ENCODE measurements at regions not wholly inside any gene's neighbourhood (a gene's known extent, or its start where the extent isn't known, plus 50 kb on each side); places are given as distances from the start of the nearest gene placed in this dataset.

- no peak for DNase-seq (ENCODE audit: extremely low spot score)
- no peak for TF ChIP-seq CTCF (IDR thresholded peaks at IDR 0.05; ENCODE audit: control extremely low read depth, extremely low read depth, low read depth, missing control alignments)
- POLR2A ChIA-PET: no interaction called here
- CTCF ChIA-PET: interaction anchor here (1.6 kb wide), 1 partner anchor 16 kb away, joined by 4 read pairs; no protein-coding TSS in a partner anchor
Measured at GRCh38 chr14:40855343-40855742, 751.3 kb upstream of the LRFN5 start.

- no peak for TF ChIP-seq CTCF (IDR thresholded peaks at IDR 0.05; ENCODE audit: control extremely low read depth, extremely low read depth, low read depth, missing control alignments)
- DNase-seq (ENCODE audit: extremely low spot score): no peak
- ChIA-PET POLR2A (no interaction called here), CTCF (no interaction called here)
Measured at GRCh38 chr14:40850191-40850590, 756.5 kb upstream of the LRFN5 start.

- POLR2A ChIA-PET: no interaction called here
- TF ChIP-seq CTCF (IDR thresholded peaks at IDR 0.05; ENCODE audit: control extremely low read depth, extremely low read depth, low read depth, missing control alignments): no peak
- CTCF ChIA-PET: no interaction called here
- DNase-seq (ENCODE audit: extremely low spot score): no peak
Measured at GRCh38 chr14:40847480-40847879, 759.2 kb upstream of the LRFN5 start.

GRCh38 chr14:40842816-40843215, 763.9 kb upstream of the LRFN5 start:
- CTCF ChIA-PET: no interaction called here
- no peak for TF ChIP-seq CTCF (IDR thresholded peaks at IDR 0.05; ENCODE audit: control extremely low read depth, extremely low read depth, low read depth, missing control alignments)
- no peak for DNase-seq (ENCODE audit: extremely low spot score)
- POLR2A ChIA-PET: no interaction called here

GRCh38 chr14:40841886-40842285, 764.8 kb upstream of the LRFN5 start:
- ChIA-PET CTCF (no interaction called here), POLR2A (no interaction called here)
- TF ChIP-seq CTCF (IDR thresholded peaks at IDR 0.05; ENCODE audit: control extremely low read depth, extremely low read depth, low read depth, missing control alignments): no peak
- no peak for DNase-seq (ENCODE audit: extremely low spot score)

GRCh38 chr14:40838601-40839000, 768.1 kb upstream of the LRFN5 start:
- CTCF ChIA-PET: no interaction called here
- POLR2A ChIA-PET: no interaction called here
- DNase-seq (ENCODE audit: extremely low spot score): no peak
- TF ChIP-seq CTCF (IDR thresholded peaks at IDR 0.05; ENCODE audit: control extremely low read depth, extremely low read depth, low read depth, missing control alignments): no peak

- POLR2A ChIA-PET: no interaction called here
- DNase-seq (ENCODE audit: extremely low spot score): no peak
- CTCF ChIA-PET: interaction anchor here (1.3 kb wide), 1 partner anchor 9 kb away, joined by 4 read pairs; no protein-coding TSS in a partner anchor
- TF ChIP-seq CTCF (IDR thresholded peaks at IDR 0.05; ENCODE audit: control extremely low read depth, extremely low read depth, low read depth, missing control alignments): no peak
Measured at GRCh38 chr14:40806471-40806870, 800.2 kb upstream of the LRFN5 start.
